HG02885 (cell line): ENCODE measurements at regions not wholly inside any gene's neighbourhood (a gene's known extent, or its start where the extent isn't known, plus 50 kb on each side); places are given as distances from the start of the nearest gene placed in this dataset.
A peak's percentile ranks its signal among the peaks of the same experiment; 100 is the strongest.

Experiments used
- ATAC-seq: cut with Tn5 transposase; IDR thresholded peaks from one replicate; pipeline ENCODE4 v1.9.1; 2021; ENCODE audit warnings: mild to moderate bottlenecking; ENCODE audit not compliant: unreplicated experiment, poor library complexity

DNA sequence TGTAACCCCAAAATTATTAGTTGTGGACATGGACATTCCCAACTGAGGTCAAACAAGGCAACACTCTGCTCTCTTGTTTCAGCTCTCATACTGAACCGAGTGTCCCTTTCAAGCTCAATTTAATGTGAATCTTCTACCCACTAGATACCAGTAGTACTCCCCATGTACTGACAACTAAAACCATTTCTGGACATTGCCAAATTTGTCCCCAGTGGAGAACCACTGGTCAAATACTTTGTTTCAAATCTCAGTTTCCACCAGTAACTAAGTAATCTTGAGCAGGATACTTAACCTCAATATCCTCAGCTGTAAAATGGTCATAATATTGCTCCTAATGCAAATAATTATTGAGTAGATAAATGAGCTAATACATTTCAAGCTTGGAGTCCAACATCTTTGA lies 566.0 kb downstream of the ZIC1 start:
- no peak for ATAC-seq

DNA sequence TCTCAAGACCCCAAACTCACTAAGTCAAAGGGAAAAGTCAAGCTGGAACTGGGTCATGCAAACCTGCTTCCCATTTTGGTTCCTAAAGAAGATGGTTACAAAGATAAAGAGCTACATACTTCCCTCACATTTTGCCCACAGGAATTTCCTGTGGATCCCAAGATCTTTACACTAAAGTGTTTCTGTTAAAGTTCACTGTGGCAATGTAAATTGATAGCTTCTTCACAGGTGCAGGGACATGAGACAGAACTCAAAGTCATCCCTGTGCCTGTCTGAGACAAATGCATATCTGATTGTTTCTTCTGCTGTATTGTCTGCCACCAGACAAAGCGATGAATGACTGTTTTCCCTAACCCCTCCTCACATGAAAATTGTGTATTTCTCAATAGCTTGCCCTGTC lies 567.8 kb downstream of the ZIC1 start:
- no peak for ATAC-seq

DNA sequence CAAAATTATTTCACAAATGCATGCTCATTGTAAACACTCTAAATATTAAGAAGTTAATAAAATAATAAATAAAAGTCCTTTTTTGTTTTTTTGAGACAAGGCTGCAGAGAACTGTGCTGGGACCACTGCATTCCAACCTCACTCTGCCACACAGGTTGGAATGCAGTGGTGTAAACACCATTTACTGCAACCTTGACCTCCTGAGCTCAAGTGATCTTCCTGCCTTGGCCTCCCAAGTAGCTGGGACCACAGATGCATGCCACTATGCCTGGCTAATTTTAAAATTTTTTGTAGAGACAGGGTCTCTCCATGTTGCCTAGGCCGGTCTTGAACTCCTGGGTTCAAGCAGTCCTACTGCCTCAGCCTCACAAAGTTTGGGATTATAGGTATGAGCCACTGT lies 578.4 kb downstream of the ZIC1 start:
- ATAC-seq, result no peak

DNA sequence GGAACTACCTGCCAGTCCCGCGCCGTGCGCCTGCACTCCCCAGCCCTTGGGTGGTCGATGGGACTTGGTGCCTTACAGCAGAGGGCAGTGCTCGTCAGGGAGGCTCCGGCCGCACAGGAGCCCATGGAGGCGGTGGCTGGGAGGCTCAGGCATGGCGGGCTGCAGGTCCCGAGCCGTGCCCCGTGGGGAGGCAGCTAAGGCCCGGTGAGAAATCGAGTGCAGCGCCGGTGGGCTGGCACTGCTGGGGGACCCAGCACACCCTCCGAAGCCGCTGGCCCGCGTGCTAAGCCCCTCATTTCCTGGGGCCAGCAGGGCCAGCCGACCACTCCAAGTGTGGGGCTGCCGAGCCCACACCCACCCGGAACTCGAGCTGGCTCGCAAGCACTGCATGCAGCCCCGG lies 580.2 kb downstream of the ZIC1 start:
- ATAC-seq, result no peak

DNA sequence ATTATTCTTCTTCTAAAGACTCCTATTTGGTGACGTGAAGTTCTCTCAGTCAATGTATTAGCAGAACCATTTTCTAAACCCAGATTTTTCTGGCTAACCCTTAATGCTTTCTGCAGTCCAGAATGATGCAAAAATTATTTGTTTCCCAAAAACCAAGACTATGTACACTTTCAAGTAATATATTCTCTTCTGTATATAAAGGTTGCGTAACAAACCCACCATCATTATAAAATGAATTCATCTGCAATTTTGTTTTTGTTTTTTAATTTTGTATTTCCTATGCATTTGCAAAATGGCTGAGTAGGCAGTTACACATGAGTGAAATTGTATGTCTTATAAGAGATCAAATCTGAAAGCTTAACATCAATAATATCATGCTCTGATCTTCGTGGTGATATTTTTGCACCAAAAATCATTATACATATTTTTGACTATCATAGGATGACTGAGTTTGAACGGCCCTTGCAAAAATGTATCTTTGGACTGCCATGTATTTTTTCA lies 593.6 kb downstream of the ZIC1 start:
- no peak for ATAC-seq

DNA sequence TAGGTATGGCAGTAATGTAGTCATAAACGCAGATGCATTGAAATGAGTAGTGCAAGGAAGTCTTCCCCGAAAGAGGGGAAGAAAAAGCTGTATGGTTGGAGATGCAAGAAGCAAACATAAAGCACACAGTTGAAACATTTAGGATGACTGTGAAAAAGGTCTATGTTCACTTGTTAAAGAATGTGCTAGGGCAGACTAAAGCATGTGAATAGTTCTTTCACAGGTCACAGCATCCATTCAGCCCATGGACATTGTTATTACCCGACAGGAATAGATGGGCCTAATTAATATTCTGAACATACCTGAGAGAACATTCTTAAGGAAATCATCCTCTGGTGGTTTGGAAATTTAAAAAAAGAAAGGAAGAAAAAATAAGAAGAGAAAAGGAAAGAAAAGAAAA lies 595.2 kb downstream of the ZIC1 start:
- no peak for ATAC-seq

DNA sequence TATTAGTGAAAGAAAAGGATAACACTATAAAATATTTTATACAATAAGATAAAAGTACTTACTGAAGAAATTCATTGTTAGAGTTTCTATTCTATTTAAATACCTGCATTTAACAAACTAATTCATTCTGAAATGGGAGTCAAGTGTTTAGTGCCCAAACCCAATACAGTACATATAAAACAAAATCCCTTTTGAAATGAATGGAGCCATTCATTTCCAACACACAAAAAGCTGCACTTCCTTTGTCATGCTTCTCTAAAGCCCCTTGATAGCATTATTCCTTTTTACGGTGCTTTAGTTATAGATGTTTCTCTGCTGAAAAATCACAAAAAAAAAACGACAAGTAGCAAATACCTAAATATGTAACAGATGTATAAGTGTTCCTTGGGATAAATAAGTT lies 596.3 kb downstream of the ZIC1 start:
- ATAC-seq, result no peak

DNA sequence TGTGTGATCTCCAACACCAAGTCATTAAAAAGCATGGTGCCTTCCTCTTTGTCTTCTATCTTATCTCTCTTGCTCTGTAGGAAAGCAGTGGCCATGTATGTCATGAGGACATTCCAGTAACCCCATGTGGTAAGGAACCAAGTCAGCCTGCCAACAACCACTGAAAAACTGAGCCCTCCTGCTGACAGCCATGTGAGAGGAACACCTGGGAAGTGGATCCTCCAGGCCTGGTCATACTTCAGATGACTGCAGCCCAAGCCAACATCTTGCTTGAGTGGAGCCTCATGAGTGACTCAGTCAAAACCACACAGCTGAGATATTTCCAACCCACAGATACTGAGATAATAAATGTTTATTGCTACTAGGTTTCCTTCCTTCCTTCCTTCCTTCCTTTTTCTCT lies 597.3 kb downstream of the ZIC1 start:
- no peak for ATAC-seq

DNA sequence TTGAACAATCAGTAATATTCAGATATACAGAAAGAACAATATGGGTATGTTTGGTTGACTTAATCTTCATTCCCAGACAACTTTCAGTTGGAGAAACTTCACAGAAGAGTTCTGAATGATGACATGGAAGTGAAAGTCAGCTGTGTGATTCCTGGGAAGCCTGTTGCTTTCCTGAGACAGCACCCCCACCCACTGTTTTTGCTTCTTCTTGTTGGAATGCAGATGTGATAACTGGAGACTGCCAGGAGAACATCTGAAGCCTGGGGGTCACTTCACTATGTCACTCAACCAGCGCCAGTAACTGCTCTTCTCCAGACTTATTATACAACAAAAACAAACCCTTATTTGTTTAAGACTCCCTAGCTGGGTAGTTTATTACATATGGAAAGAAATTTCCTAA lies 599.4 kb downstream of the ZIC1 start:
- ATAC-seq, result no peak

DNA sequence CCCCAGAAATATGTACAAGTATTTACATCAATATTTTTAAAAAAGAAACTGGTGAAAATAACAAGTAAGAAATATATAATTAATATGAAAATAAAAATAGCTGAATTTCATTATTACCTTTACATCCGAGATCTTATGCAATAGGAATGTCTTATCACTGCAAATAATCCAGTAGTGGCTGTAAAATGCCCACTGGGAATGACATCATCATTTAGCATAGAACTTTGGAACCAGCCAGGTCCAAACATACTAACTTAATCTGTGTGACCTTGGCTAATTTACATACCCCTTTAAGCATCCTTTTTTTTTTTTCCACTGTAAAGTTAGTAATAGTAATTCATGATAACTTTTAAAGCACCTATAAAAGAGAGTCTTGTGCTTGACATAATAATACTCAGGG lies 611.7 kb downstream of the ZIC1 start:
- no peak for ATAC-seq

DNA sequence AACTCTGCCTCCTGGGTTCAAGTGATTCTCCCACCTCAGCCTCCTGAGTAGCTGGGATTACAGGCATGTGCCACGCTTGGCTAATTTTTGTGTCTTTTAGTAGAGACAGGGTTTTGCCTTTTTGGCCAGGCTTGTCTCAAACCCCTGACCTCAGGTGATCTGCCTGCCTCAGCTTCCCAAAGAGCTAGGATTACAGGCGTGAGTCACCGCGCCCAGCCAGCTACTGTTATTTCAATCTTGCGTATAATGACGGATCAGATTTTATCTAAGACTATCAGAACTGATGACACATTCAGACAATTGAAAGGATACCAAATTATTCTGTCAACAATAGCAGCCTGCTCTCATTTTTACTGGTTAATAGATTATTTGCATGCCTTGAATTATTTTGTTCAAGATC lies 612.2 kb downstream of the ZIC1 start:
- ATAC-seq, result no peak

DNA sequence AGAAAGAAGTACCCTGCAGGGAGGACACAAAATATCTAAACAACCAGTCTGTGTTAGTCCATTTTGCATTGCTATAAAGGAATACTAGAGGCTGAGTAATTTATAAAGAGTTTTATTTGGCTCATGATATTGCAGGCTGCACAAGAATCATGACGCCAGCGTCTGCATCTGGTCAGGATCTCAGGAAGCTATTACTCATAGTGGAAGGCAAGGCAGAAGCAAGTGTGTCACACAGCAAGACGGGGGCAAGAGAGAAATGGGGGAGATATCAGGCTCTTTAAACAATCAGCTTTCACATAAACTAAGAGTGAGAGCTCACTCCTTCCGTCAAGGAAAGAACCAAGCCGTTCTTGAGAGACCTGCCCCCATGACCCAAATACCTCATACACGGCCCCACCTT lies 614.8 kb downstream of the ZIC1 start:
- no peak for ATAC-seq

DNA sequence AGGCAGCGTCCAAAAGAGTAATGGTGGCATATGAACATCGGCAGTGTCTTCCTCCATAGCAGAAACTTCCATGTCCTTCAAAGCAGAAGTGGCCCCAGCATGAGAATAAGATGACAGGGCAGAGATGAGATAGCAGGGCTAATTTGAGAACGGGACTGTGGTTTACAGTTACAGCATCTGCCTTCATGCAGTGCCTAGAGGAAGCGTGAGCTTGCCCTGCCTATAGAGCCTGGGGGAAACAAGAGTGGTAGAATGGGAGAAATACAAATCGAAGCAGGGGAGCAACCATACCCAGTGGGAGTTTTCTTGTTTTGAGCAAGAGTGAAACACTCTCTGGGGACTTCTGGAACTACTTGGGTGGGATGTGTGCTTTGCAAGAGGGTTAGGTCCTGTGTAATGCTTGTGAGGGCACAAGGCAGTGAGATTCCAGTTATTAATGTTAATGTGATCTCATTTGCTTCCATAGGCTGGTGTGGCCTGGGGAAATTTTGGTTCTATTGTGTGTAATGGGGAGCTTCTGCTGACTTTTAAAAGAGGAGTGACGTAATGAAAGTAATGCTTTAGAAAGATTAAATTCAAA lies 616.9 kb downstream of the ZIC1 start:
- ATAC-seq, result peak; percentile 53

DNA sequence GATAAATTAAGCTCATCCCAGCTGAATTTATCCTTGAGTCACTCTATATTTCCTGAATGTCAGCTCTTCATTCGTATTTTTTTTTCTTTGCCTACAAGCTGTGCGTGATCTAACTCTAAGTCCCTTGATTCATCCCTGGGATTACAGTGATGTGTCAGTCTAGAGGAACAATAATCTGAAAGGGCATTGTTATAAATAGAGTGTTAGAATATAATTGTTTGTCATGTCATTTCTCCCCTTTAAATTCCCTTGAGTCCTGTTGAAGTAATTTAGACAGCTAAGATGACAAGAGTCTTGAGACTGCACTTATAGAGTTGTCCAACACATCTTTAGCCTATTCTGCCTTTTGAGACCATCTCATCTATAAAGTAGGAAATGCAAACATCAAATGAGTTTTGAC lies 621.8 kb downstream of the ZIC1 start:
- no peak for ATAC-seq

DNA sequence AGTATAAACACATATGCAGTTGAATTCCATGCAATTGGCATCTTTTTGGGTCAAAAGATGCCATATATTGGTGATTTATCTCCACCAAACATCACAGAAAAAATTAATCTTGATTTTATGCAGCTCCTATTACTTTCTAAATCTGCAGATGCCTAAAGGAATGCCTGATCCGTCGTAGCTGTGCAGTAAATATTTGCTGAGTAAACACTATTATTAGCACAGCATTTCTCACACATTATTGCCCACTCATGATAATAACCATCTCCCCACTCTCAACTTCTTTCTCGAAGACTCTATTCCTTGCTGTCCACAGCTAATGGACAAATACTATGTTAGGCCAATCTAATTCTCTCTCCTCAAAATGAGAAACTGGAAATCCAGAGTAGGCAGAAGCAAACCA lies 625.2 kb downstream of the ZIC1 start:
- ATAC-seq, result no peak

DNA sequence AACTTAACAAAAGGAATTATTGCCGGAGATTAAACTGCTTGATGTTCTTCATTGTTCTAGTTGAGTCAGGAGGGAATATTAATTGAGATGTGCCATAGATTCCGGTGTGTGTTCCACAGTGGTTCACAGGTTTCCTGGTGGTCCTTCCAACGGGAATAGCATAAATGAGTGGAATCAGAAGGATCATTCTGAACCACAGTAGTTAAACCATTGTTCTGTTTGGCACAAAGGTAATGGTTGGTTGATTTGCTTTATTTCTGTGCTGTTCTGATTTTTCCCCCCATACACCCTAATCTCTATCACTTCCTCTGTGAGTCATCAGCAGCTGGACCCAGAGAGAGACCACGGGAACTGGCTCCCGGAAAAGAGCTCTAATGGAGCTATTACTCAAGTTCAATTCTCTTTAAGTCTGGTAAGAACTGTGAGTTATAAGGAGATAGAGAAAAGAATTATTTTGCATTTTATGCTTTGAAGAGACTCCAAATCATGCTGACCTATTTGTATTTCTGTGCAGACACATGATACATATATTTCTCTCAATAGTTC lies 627.2 kb downstream of the ZIC1 start:
- no peak for ATAC-seq

DNA sequence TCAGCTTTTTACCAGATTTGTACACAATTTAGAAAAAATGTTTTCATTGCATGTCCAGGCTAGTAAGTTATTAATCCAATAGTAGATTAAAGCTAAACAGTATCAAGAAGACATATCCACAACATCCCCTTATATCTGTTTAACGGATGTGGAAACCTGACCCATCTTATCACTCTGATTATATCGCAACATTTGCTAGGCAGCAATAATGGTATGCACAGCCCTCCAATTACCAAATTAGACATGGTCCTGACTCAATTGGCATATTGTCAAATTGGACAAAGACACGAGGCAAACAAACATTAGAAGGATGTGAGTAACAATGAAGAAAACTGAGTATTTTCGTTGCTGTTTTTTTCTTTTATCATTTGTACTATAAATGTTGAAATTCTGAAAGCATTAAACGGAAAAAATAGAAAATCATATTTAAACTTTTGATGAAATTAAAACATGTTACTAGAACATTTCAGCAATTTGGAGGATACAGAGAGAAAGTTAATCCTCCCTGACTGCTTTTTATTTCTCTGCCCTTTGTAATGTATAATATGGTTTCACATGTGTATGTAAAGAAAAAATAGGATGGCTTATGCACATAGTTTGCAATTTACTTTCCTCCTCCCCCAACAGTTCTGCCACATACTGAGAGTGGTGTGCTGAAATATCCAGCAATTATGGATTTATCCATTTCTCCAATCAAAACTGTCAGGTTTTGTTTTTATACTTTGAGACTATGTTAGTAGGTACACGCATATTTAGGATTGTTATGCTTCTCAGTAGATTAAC lies 633.7 kb downstream of the ZIC1 start:
- no peak for ATAC-seq

DNA sequence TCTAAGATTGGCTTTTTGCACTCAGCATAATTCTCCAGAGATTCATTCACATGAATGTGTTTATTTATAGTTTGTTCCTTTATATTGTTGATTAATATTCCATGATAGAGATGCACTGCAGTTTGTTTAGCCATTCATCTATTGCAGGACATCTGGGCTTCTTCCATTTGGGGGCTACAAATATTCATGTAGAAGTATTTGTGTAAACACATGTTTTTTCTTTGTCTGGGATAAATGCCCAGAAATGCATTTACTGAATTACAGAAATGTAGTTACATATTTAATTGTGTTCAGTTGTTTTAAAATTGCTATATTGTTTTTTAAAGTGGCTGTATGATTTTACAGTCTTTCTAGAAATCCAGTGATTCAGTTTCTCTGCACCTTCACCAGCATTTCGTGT lies 635.0 kb downstream of the ZIC1 start:
- no peak for ATAC-seq

DNA sequence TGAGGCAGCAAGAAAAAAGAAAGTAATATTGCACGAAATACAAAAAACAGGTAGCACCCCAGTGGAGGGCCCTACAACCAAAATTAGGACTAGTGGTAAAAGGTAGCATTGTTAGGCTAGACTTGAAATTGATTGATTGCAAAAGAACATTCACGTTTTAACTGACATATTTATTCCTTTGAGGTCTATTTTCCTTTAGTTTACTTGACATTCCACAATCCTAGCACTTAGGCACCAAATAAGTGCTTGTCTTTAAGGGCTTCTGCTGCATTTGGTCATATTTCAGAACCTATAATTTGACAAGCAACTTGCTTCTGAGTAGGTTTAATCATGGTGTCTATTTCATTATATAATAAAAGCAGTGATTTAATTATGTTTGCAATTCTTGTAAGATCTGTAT lies 642.7 kb upstream of the AGTR1 start:
- no peak for ATAC-seq

DNA sequence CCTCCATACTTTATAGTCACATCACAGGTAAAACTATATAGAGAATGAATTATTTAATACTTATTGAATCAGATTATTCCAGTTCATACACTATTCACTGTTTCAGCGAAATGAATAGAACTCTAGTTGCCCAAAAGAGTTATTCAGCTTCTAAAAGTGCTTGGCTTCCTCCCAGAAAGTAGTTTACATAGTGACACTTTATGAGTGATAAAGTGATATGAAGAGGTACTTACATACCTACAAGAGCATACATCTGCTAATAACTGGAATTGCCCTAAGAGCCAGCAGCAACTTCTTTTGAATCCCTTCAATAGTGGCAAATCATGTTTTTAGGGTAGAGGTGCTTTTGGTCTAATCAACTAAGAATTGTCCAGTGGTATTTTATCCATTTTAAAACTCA lies 635.1 kb upstream of the AGTR1 start:
- ATAC-seq, result no peak

DNA sequence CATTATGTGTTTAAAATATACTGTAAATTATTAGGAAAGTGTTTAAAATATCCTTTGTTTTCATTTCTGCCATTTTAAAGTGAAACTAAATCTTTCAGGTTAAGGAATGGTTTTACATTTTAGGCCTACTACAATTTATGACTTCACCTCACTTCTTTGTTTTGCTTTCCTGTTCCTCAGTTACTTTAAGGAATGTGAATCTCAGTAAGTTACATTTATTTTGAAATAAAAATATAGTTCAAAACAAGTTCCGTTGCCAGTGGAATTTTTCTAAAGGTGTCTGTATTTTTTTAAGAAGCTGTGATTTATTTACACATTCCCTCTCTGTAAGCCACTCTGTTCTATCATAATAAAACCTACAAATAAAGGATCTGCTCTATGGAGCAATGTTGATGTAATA lies 630.9 kb upstream of the AGTR1 start:
- no peak for ATAC-seq

DNA sequence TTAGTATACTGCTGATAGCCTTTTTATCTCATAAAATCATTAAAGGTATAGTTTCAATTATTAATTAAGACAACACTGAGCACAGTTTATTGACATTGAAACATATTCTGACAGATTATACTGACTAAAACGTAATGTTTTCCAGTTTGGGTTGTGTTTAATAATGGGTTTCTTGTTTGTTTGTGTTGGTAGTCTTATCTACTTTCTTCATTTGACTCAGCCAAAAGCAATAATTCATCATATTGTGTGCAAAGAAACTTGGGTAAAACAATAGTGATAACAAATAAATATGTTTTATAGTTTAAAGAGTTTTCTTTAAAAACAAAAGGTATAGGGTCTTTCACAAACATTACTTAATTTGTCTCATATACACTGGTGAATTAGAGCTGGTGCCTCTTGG lies 629.2 kb upstream of the AGTR1 start:
- no peak for ATAC-seq
